Stomach (tissue), 4 donors: ENCODE measurements at regions not wholly inside any gene's neighbourhood (a gene's known extent, or its start where the extent isn't known, plus 50 kb on each side); places are given as distances from the start of the nearest gene placed in this dataset.

Experiments
- CTCF ChIP-seq, 7 experiments: fragments of 450-650 bp in 4 of 7; fragments of 200-600 bp in 3 of 7; sonication (generic) in 3 of 7; IDR thresholded peaks; one replicate each; pipeline ENCODE4 v1.5.1; 2016 to 2019; ENCODE audit warnings: antibody characterized with exemption in 7 of 7, control low read depth in 2 of 7, mild to moderate bottlenecking in 1 of 7
- POLR2A ChIP-seq, 4 donors: fragments of 450-650 bp; IDR thresholded peaks; one replicate each; pipeline ENCODE4 v1.6.1; 2016; ENCODE audit warnings: antibody characterized with exemption in 4 of 4, control low read depth in 2 of 4, mild to moderate bottlenecking in 1 of 4, moderate library complexity in 1 of 4

DNA sequence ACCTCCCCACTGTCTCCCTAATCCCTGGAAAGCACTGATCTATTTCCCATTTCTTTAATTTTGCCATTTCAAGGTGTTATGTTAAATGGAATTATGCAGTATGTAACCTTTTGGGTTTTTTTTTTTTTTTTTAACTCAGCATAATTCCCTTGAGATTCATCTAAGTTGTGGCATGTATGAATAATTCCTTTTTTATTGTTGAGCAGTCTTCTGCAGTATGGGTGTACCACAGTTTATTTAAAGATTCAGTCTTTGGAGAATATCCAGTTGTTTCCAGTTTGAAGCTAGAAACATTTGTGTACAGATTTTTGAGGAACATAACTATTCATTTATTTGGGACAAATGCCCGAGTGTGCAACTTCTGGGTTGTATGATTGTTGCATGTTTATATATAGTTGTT, 162.2 kb upstream of the FAM78B start:
- TF ChIP-seq POLR2A (IDR thresholded peaks at IDR 0.05): no peak
- no peak for TF ChIP-seq CTCF (IDR thresholded peaks at IDR 0.05)
